GM12872 (cell line): ENCODE measurements at regions not wholly inside any gene's neighbourhood (a gene's known extent, or its start where the extent isn't known, plus 50 kb on each side); places are given as distances from the start of the nearest gene placed in this dataset.

Experiments used
- TF ChIP-seq, protein P1 (sequence below): IDR thresholded peaks from 3 replicates; pipeline ENCODE4 v1.5.1; 2011; ENCODE audit warnings: low read depth, mild to moderate bottlenecking, low read length, moderate library complexity; ENCODE audit not compliant: insufficient read depth

DNA sequence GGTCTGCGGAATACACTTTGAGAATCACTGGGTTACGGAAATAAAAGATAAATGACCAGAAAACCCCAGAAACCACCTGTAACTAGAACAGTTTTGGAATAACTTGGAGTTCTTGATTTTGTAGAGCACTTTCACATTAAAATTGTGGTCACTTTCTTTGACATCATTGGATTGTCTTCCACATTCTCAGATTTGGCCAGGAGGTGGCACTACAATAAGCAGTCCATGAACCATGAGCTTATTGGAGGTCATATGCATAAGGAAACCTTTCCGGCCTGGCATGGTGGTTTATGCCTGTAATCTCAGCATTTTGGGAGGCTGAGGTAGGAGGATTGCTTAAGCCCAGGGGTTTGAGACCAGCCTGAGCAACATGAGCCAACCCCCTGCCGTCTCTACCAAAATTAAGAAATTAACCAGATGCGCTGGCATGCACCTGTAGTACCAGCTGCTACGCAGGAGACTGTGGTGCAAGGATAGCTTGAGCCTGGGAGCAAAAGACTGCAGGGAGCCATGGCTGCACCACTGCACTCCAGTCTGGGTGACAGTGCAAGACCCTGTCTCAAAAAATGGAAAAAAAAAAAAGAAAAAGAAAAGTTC, 107.7 kb upstream of the CAND1 start:
- TF ChIP-seq, protein P1, sequence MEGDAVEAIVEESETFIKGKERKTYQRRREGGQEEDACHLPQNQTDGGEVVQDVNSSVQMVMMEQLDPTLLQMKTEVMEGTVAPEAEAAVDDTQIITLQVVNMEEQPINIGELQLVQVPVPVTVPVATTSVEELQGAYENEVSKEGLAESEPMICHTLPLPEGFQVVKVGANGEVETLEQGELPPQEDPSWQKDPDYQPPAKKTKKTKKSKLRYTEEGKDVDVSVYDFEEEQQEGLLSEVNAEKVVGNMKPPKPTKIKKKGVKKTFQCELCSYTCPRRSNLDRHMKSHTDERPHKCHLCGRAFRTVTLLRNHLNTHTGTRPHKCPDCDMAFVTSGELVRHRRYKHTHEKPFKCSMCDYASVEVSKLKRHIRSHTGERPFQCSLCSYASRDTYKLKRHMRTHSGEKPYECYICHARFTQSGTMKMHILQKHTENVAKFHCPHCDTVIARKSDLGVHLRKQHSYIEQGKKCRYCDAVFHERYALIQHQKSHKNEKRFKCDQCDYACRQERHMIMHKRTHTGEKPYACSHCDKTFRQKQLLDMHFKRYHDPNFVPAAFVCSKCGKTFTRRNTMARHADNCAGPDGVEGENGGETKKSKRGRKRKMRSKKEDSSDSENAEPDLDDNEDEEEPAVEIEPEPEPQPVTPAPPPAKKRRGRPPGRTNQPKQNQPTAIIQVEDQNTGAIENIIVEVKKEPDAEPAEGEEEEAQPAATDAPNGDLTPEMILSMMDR = peak; percentile 69

DNA sequence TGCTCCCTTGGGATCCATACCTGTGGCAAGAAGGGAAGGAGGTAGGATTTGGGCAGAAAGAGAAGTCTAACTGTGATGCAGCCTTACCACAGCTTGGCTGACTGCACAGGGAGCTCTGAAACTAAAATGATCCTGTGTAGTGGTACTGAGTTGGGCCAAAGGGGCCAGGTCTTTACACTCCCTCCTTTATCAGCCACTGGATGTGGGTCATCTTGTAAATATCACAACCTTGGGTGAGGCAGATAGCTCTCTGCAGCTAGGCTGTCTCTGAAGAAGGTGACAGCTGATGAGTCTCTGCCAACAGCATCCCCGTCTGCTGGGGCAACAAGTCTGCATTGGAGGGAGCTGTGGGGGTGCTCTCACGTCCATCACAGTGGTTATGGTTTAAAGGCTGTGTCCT, 95.9 kb upstream of the CAND1 start:
- TF ChIP-seq, protein P1 = no peak

DNA sequence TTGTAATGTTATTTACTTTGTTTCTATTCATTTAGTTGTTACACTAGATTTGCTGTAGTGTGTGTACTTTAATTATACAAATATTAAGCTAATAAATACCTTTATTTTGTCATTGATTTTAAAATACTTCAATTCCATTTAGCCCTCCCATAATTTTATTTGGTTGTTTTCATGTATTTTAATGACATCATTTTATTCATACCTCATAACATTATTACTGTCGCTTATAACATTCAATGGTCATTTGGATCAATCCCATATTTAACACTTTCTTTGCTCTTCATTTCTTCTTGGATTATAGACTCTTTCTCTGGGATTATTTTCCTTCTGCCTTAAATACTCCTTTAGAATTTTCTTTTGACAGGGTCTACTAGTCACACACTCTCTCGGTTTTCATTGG, 86.6 kb upstream of the CAND1 start:
- TF ChIP-seq, protein P1 = no peak

GRCh38 chr12:67193704-67194103, 75.5 kb upstream of the CAND1 start:
- TF ChIP-seq, protein P1 = no peak

GRCh38 chr12:67200386-67200785, 68.8 kb upstream of the CAND1 start:
- TF ChIP-seq, protein P1 = no peak

- TF ChIP-seq, protein P1 = no peak
Observed at GRCh38 chr12:67202011-67202677, 67.0 kb upstream of the CAND1 start.

DNA sequence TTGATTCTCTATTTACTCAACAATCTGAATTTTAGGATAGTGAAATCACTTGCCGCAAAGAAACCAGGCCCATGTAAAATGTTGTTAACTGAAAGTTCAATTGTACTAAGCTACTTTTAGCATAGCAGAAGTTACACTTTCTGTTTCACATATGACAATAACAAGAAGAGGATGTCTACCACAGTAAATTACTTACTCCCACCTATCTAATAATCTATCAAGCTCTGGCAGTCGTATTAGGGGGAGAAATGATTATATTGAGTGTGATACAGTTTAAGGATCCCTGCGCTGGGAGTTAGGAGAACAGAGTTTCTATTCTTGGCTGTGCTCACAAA, 66.5 kb upstream of the CAND1 start:
- TF ChIP-seq, protein P1 = no peak
